ENCODE measurements at regions not wholly inside any gene's neighbourhood (a gene's known extent, or its start where the extent isn't known, plus 50 kb on each side); places are given as distances from the start of the nearest gene placed in this dataset.

- TF ChIP-seq CTCF (conservative IDR thresholded peaks at IDR 0.05; ENCODE audit: control insufficient read depth, insufficient read depth, low read depth, low read length), result no peak
- H3K4me3 ChIP-seq (ENCODE audit: control insufficient read depth, low read depth, low read length), result no peak overlapping the region
- no peak for DNase-seq (ENCODE audit: low read depth)
Observed at GRCh38 chr9:135372501-135373008, 107.0 kb upstream of the PPP1R26 start.

- no peak for DNase-seq (ENCODE audit: low read depth)
- H3K4me3 ChIP-seq (ENCODE audit: control insufficient read depth, low read depth, low read length), result no peak overlapping the region
- TF ChIP-seq CTCF (conservative IDR thresholded peaks at IDR 0.05; ENCODE audit: control insufficient read depth, insufficient read depth, low read depth, low read length), result no peak
Observed at GRCh38 chr9:135373151-135373685, 106.4 kb upstream of the PPP1R26 start.

- no peak overlapping the region for H3K4me3 ChIP-seq (ENCODE audit: control insufficient read depth, low read depth, low read length)
- DNase-seq (ENCODE audit: low read depth), result no peak
- TF ChIP-seq CTCF (conservative IDR thresholded peaks at IDR 0.05; ENCODE audit: control insufficient read depth, insufficient read depth, low read depth, low read length), result no peak
Observed at GRCh38 chr9:135373820-135374219, 105.8 kb upstream of the PPP1R26 start.

- no peak for TF ChIP-seq CTCF (conservative IDR thresholded peaks at IDR 0.05; ENCODE audit: control insufficient read depth, insufficient read depth, low read depth, low read length)
- DNase-seq (ENCODE audit: low read depth), result no peak
- no peak overlapping the region for H3K4me3 ChIP-seq (ENCODE audit: control insufficient read depth, low read depth, low read length)
Observed at GRCh38 chr9:135374591-135374990, 105.0 kb upstream of the PPP1R26 start.

- H3K4me3 ChIP-seq (ENCODE audit: control insufficient read depth, low read depth, low read length), result no peak overlapping the region
- no peak for DNase-seq (ENCODE audit: low read depth)
- no peak for TF ChIP-seq CTCF (conservative IDR thresholded peaks at IDR 0.05; ENCODE audit: control insufficient read depth, insufficient read depth, low read depth, low read length)
Observed at GRCh38 chr9:135375001-135375400, 104.6 kb upstream of the PPP1R26 start.

GRCh38 chr9:135376511-135377265, 102.9 kb upstream of the PPP1R26 start:
- no peak for DNase-seq (ENCODE audit: low read depth)
- no peak overlapping the region for H3K4me3 ChIP-seq (ENCODE audit: control insufficient read depth, low read depth, low read length)
- TF ChIP-seq CTCF (conservative IDR thresholded peaks at IDR 0.05; ENCODE audit: control insufficient read depth, insufficient read depth, low read depth, low read length), result no peak

Data from fibroblast of mammary gland (primary cell).